IMR-90 (cell line): ENCODE measurements at regions not wholly inside any gene's neighbourhood (a gene's known extent, or its start where the extent isn't known, plus 50 kb on each side); places are given as distances from the start of the nearest gene placed in this dataset.

Source experiments
- ATAC-seq: fragments of 200-7000 bp; cut with Tn5 transposase; 2 replicates; pipeline ENCODE4 v1.9.1; 2020; ENCODE audit warnings: low read depth, mild to moderate bottlenecking, moderate library complexity
- BruUV-seq: library from RNA; stranded (reverse); fragments of 400-500 nt; replicated peaks from 2 replicates; lab custom pipeline; 2021; lab: Mats Ljungman, UMichigan
- CTCF ChIA-PET: fragments of 300-600 bp; formaldehyde crosslinking; extraction: SDS; loops from one replicate; lab custom pipeline; 2021; ENCODE audit warnings: antibody characterized with exemption; lab: Yijun Ruan, JAX
- POLR2A ChIA-PET: fragments of 300-600 bp; sonication (Branson Sonifier 250); formaldehyde crosslinking; loops from one replicate; lab custom pipeline; 2022; ENCODE audit warnings: antibody characterized with exemption; ENCODE audit not compliant: unreplicated experiment; lab: Charles Lee
- DNase-seq: peaks from one replicate; pipeline ENCODE4 v3.0.0; 2013
- H2AFZ ChIP-seq: replicated peaks from 2 replicates; pipeline ENCODE3; 2013; ENCODE audit warnings: low read length, mild to moderate bottlenecking; ENCODE audit not compliant: poor library complexity
- H2AK5ac ChIP-seq: 2 replicates; pipeline ENCODE4 v1.6.1; 2013; ENCODE audit warnings: low read depth, low read length, inconsistent platforms
- H2AK9ac ChIP-seq: replicated peaks from 2 replicates; pipeline ENCODE3; 2013; ENCODE audit warnings: mild to moderate bottlenecking, low read depth, low read length, moderate library complexity; ENCODE audit not compliant: poor library complexity
- H2BK120ac ChIP-seq: 2 replicates; pipeline ENCODE4 v1.6.1; 2013; ENCODE audit warnings: low read depth, low read length, inconsistent platforms
- H2BK15ac ChIP-seq: 3 replicates; pipeline ENCODE4 v1.6.1; 2013; ENCODE audit warnings: low read depth, low read length, inconsistent platforms
- H2BK20ac ChIP-seq: 2 replicates; pipeline ENCODE4 v1.6.1; 2013; ENCODE audit warnings: low read depth, mild to moderate bottlenecking, inconsistent platforms, low read length, moderate library complexity
- H2BK5ac ChIP-seq: 2 replicates; pipeline ENCODE4 v1.6.1; 2013; ENCODE audit warnings: mild to moderate bottlenecking, low read depth, low read length, inconsistent platforms; ENCODE audit not compliant: poor library complexity, severe bottlenecking
- H3K14ac ChIP-seq: replicated peaks from 2 replicates; pipeline ENCODE4 v1.6.1; 2013; ENCODE audit warnings: low read depth, low read length, inconsistent platforms
- H3K18ac ChIP-seq: 2 replicates; pipeline ENCODE4 v1.6.1; 2013; ENCODE audit warnings: low read depth, low read length, control low read depth
- H3K23ac ChIP-seq: 2 replicates; pipeline ENCODE4 v1.6.1; 2013; ENCODE audit warnings: low read depth, low read length, inconsistent platforms
- H3K27ac ChIP-seq: 2 replicates; pipeline ENCODE4 v1.5.1; 2013; ENCODE audit warnings: mild to moderate bottlenecking, control low read depth, low read length; ENCODE audit not compliant: insufficient read depth
- H3K27me3 ChIP-seq: 2 replicates; pipeline ENCODE4 v1.6.1; 2013; ENCODE audit warnings: low read length; ENCODE audit not compliant: control insufficient read depth, insufficient read depth
- H3K36me3 ChIP-seq: 2 replicates; pipeline ENCODE4 v1.6.1; 2013; ENCODE audit warnings: low read length, mixed read lengths; ENCODE audit not compliant: control insufficient read depth, insufficient read depth
- H3K4ac ChIP-seq: 2 replicates; pipeline ENCODE4 v1.6.1; 2013; ENCODE audit warnings: low read depth, low read length, inconsistent platforms
- H3K4me1 ChIP-seq: 2 replicates; pipeline ENCODE4 v1.6.1; 2013; ENCODE audit warnings: low read length, mixed read lengths; ENCODE audit not compliant: control insufficient read depth, insufficient read depth
- H3K4me2 ChIP-seq: 2 replicates; pipeline ENCODE4 v1.6.1; 2013; ENCODE audit warnings: low read depth, mild to moderate bottlenecking, control low read depth, low read length, moderate library complexity
- H3K4me3 ChIP-seq: 2 replicates; pipeline ENCODE4 v1.5.1; 2013; ENCODE audit warnings: low read depth, mild to moderate bottlenecking, control low read depth, low read length, moderate library complexity; ENCODE audit not compliant: insufficient read depth
- H3K56ac ChIP-seq: 2 replicates; pipeline ENCODE4 v1.6.1; 2013; ENCODE audit warnings: low read length, inconsistent platforms; ENCODE audit not compliant: insufficient read depth; ENCODE audit errors: extremely low read depth
- H3K79me1 ChIP-seq, 2 experiments: 2 replicates each; pipeline ENCODE4 v1.6.1; 2013; ENCODE audit warnings: low read length in 2 of 2, inconsistent platforms in 1 of 2, low read depth in 1 of 2
- H3K9ac ChIP-seq: 2 replicates; pipeline ENCODE4 v1.6.1; 2013; ENCODE audit warnings: low read depth, low read length, control low read depth
- H3K9me1 ChIP-seq: 2 replicates; pipeline ENCODE4 v1.6.1; 2013; ENCODE audit warnings: low read length, inconsistent platforms; ENCODE audit not compliant: insufficient read depth
- H3K9me3 ChIP-seq: 2 replicates; pipeline ENCODE4 v1.6.1; 2013; ENCODE audit warnings: low read length; ENCODE audit not compliant: control insufficient read depth, insufficient read depth
- H4K20me1 ChIP-seq: 2 replicates; pipeline ENCODE4 v1.6.1; 2013; ENCODE audit warnings: low read length, inconsistent platforms; ENCODE audit not compliant: insufficient read depth
- H4K5ac ChIP-seq: 2 replicates; pipeline ENCODE4 v1.6.1; 2013; ENCODE audit warnings: mild to moderate bottlenecking, low read depth, low read length, control low read depth
- H4K8ac ChIP-seq, 2 experiments: 2 replicates each; pipeline ENCODE4 v1.6.1; 2013; ENCODE audit warnings: low read depth in 2 of 2, low read length in 2 of 2, control low read depth in 1 of 2, inconsistent platforms in 1 of 2
- H4K91ac ChIP-seq: 2 replicates; pipeline ENCODE4 v1.6.1; 2013; ENCODE audit warnings: low read depth, low read length, inconsistent platforms; ENCODE audit not compliant: insufficient read depth
- BHLHE40 ChIP-seq: fragments of 150-350 bp; IDR thresholded peaks from 2 replicates; pipeline ENCODE4 v1.6.1; 2016; ENCODE audit warnings: mild to moderate bottlenecking, low read depth, low read length
- CEBPB ChIP-seq: IDR thresholded peaks from 2 replicates; pipeline ENCODE4 v1.6.1; 2012; ENCODE audit warnings: low read depth, low read length, improper control_type of control experiment
- CHD1 ChIP-seq: IDR thresholded peaks from 2 replicates; pipeline ENCODE4 v1.6.1; 2012; ENCODE audit warnings: low read depth, low read length, improper control_type of control experiment
- CTCF ChIP-seq: conservative IDR thresholded peaks from 2 replicates; pipeline ENCODE4 v1.5.1; 2012; ENCODE audit warnings: mild to moderate bottlenecking, low read depth, low read length, improper control_type of control experiment
- ELK1 ChIP-seq: fragments of 150-350 bp; IDR thresholded peaks from 2 replicates; pipeline ENCODE4 v1.6.1; 2016; ENCODE audit warnings: low read depth, mild to moderate bottlenecking, low read length, moderate library complexity, borderline replicate concordance
- FOS ChIP-seq: fragments of 150-350 bp; IDR thresholded peaks from 2 replicates; pipeline ENCODE4 v1.6.1; 2016; ENCODE audit warnings: low read depth, low read length
- MAFK ChIP-seq: IDR thresholded peaks from 2 replicates; pipeline ENCODE4 v1.6.1; 2012; ENCODE audit warnings: low read depth, low read length, improper control_type of control experiment
- MAZ ChIP-seq: IDR thresholded peaks from 2 replicates; pipeline ENCODE4 v1.6.1; 2012; ENCODE audit warnings: low read depth, mild to moderate bottlenecking, low read length, improper control_type of control experiment, moderate library complexity, borderline replicate concordance
- MXI1 ChIP-seq: IDR thresholded peaks from 2 replicates; pipeline ENCODE4 v1.6.1; 2012; ENCODE audit warnings: low read depth, mild to moderate bottlenecking, low read length, moderate library complexity, borderline replicate concordance
- NFE2L2 ChIP-seq: fragments of 150-350 bp; IDR thresholded peaks from 2 replicates; pipeline ENCODE4 v1.6.1; 2016; ENCODE audit warnings: low read depth, mild to moderate bottlenecking, low read length
- POLR2A ChIP-seq: IDR thresholded peaks from 2 replicates; pipeline ENCODE4 v1.6.1; 2012; ENCODE audit warnings: mild to moderate bottlenecking, low read depth, low read length
- RAD21 ChIP-seq: IDR thresholded peaks from 2 replicates; pipeline ENCODE4 v1.6.1; 2012; ENCODE audit warnings: low read length, improper control_type of control experiment
- RCOR1 ChIP-seq: IDR thresholded peaks from 2 replicates; pipeline ENCODE4 v1.6.1; 2012; ENCODE audit warnings: mild to moderate bottlenecking, low read length, improper control_type of control experiment; ENCODE audit not compliant: insufficient replicate concordance
- RFX5 ChIP-seq: IDR thresholded peaks from 2 replicates; pipeline ENCODE4 v1.8.0; 2012; ENCODE audit warnings: low read depth, mild to moderate bottlenecking, low read length, moderate library complexity
- SMC3 ChIP-seq: fragments of 150-350 bp; IDR thresholded peaks from 2 replicates; pipeline ENCODE4 v1.6.1; 2016; ENCODE audit warnings: low read depth, mild to moderate bottlenecking, antibody characterized with exemption, low read length, moderate library complexity
- USF2 ChIP-seq: fragments of 150-350 bp; IDR thresholded peaks from 2 replicates; pipeline ENCODE4 v1.6.1; 2017; ENCODE audit warnings: mild to moderate bottlenecking, antibody characterized with exemption, low read length, low read depth
- WGBS, 2 experiments: methylation state at CpG; one replicate each; pipeline versions ENCODE4 v1.1.5 to v1.1.7; 2013; ENCODE audit warnings: missing lambda C conversion rate in 2 of 2; ENCODE audit not compliant: insufficient read length in 1 of 2; ENCODE audit errors: extremely low coverage in 2 of 2; 5-methylcytosine and 5-hydroxymethylcytosine counted together
- dilution Hi-C: fragments of 300-500 bp; cut with HindIII; formaldehyde crosslinking; loops from one replicate; pipeline ENCODE4 v1.14.3; 2018; ENCODE audit warnings: low sequenced_read_pairs; ENCODE audit not compliant: unreplicated experiment
- in situ Hi-C: fragments of 300-500 bp; cut with MboI; formaldehyde crosslinking; loops from 3 replicates; pipeline ENCODE4 v1.14.3; 2019; ENCODE audit warnings: low sequenced_read_pairs, inconsistent platforms, mixed read lengths
- intact Hi-C: fragments of 100-400 bp; cut with micrococcal nuclease; formaldehyde crosslinking; loops from 2 replicates; pipeline ENCODE4 v1.10.0; 2022

DNA sequence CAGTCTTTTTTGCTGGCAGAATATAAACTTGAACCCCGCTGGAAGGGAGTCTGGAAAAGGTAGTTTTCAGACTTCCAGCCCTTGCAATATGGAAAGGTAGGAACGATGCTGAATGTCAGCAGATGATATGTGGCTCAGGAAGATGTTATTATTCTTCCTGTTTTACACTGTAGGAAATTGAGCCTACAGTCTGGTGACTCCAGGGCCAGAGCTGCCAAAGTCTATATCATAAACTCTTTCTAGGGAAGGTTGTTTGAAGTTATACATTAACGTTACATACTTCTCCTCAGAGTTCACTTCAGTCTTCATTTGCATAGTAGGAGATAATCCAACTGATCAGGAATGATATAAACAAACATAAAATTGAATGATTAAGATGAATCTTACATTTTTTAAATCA is 141.3 kb downstream of the FAT4 start:
- no TSS peak for BruUV-seq
- dilution Hi-C loops (no loop called here), intact Hi-C loops (no loop called here), in situ Hi-C loops (no loop called here)
- Histone ChIP-seq H2BK5ac (no peak overlapping the region), H2BK15ac (no peak overlapping the region), H2BK120ac (no peak overlapping the region), H3K4me1 (no peaks in the 10 kb centered on the region), H3K4ac (no peak overlapping the region), H3K4me3 (no peak overlapping the region), H3K9me3 (no peaks in the 10 kb centered on the region), H4K91ac (no peak overlapping the region), H3K27me3 (no peaks in the 10 kb centered on the region), H3K23ac (no peak overlapping the region), H2AFZ (no peak overlapping the region), H3K4me2 (no peak overlapping the region), H3K27ac (no peak overlapping the region), H2AK9ac (no peak overlapping the region), H4K8ac (no peak overlapping the region), H2AK5ac (no peak overlapping the region), H3K18ac (no peak overlapping the region), H3K79me1 (peaks cover 0 to 4% of the 10 kb centered on the region in 2 experiments; a peak in 1 of 4 replicates), H2BK20ac (no peak overlapping the region), H3K36me3 (peaks cover 15% of the 10 kb centered on the region), H3K9me1 (no peaks in the 10 kb centered on the region), H3K56ac (no peak overlapping the region), H4K20me1 (no peaks in the 10 kb centered on the region), H3K14ac (no peak overlapping the region), H4K5ac (no peak overlapping the region), H3K9ac (no peak overlapping the region)
- 80% methylated on average over 1 of the region's 3 CpGs; no CpG with 5 or more reads in 1 of the 2 experiments for WGBS, 2 experiments
- POLR2A ChIA-PET: no interaction called here
- CTCF ChIA-PET: no interaction called here
- no peak for ATAC-seq
- TF ChIP-seq CEBPB (no peak), SMC3 (no peak), CHD1 (no peak), FOS (no peak), USF2 (no peak), RAD21 (no peak), CTCF (no peak), MAZ (no peak), RFX5 (no peak), ELK1 (no peak), MXI1 (no peak), POLR2A (no peak), BHLHE40 (no peak), RCOR1 (no peak), MAFK (no peak), NFE2L2 (no peak)
- no peak for DNase-seq
